ENCODE measurements at regions not wholly inside any gene's neighbourhood (a gene's known extent, or its start where the extent isn't known, plus 50 kb on each side); places are given as distances from the start of the nearest gene placed in this dataset.

DNA sequence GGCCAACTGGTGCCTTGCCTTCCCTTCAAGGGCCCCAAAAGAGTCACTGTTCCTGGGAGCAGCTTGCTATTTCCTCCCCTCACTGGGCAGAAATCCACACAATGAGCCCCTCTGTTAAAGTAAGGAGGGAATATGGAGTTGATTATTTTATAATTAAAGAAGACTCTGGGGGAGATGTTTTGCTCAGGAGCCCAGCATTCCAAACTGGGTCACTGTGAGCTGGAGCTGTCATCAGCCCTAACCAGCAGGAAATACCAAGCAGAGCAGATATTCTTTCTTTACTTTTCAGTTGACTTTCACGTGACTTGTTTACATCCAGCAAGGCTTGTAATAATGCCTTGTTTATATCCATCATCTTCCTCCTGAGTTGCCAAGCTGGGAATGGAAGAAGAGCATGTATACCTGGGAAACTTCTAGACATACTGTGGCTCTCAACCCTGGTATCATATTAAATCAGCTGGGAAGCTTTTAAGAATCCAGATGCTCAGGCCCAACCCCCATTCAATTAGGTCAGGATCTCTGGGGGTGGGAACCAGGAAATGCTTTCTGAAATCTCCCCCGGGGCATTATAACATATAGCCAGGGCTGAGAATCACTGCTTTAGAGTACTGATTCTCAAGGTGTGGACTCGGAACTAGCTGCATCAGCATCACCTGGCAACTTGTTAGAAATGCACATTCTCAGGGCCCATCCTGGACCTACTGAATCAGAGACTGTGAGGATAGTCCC is 175.6 kb upstream of the MYLIP start:
- TF ChIP-seq, protein P1, sequence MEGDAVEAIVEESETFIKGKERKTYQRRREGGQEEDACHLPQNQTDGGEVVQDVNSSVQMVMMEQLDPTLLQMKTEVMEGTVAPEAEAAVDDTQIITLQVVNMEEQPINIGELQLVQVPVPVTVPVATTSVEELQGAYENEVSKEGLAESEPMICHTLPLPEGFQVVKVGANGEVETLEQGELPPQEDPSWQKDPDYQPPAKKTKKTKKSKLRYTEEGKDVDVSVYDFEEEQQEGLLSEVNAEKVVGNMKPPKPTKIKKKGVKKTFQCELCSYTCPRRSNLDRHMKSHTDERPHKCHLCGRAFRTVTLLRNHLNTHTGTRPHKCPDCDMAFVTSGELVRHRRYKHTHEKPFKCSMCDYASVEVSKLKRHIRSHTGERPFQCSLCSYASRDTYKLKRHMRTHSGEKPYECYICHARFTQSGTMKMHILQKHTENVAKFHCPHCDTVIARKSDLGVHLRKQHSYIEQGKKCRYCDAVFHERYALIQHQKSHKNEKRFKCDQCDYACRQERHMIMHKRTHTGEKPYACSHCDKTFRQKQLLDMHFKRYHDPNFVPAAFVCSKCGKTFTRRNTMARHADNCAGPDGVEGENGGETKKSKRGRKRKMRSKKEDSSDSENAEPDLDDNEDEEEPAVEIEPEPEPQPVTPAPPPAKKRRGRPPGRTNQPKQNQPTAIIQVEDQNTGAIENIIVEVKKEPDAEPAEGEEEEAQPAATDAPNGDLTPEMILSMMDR (IDR thresholded peaks at IDR 0.05; ENCODE audit: insufficient read depth, low read length), result no peak
- no peak for TF ChIP-seq POLR2AphosphoS5 (IDR thresholded peaks at IDR 0.05; ENCODE audit: low read depth)
- TF ChIP-seq, protein P2, sequence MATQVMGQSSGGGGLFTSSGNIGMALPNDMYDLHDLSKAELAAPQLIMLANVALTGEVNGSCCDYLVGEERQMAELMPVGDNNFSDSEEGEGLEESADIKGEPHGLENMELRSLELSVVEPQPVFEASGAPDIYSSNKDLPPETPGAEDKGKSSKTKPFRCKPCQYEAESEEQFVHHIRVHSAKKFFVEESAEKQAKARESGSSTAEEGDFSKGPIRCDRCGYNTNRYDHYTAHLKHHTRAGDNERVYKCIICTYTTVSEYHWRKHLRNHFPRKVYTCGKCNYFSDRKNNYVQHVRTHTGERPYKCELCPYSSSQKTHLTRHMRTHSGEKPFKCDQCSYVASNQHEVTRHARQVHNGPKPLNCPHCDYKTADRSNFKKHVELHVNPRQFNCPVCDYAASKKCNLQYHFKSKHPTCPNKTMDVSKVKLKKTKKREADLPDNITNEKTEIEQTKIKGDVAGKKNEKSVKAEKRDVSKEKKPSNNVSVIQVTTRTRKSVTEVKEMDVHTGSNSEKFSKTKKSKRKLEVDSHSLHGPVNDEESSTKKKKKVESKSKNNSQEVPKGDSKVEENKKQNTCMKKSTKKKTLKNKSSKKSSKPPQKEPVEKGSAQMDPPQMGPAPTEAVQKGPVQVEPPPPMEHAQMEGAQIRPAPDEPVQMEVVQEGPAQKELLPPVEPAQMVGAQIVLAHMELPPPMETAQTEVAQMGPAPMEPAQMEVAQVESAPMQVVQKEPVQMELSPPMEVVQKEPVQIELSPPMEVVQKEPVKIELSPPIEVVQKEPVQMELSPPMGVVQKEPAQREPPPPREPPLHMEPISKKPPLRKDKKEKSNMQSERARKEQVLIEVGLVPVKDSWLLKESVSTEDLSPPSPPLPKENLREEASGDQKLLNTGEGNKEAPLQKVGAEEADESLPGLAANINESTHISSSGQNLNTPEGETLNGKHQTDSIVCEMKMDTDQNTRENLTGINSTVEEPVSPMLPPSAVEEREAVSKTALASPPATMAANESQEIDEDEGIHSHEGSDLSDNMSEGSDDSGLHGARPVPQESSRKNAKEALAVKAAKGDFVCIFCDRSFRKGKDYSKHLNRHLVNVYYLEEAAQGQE (IDR thresholded peaks at IDR 0.05; ENCODE audit: insufficient replicate concordance, low read depth), result no peak

Data from HL-60 (cell line).